CD4-positive, alpha-beta memory T cell (primary cell): ENCODE measurements at regions not wholly inside any gene's neighbourhood (a gene's known extent, or its start where the extent isn't known, plus 50 kb on each side); places are given as distances from the start of the nearest gene placed in this dataset.

ENCODE experiments used
- CTCF ChIA-PET: fragments of 350-600 bp; sonication (Branson Sonifier 250); formaldehyde crosslinking; loops from one replicate; lab custom pipeline; 2021; ENCODE audit warnings: inconsistent platforms; ENCODE audit not compliant: partially characterized antibody; lab: Charles Lee
- POLR2A ChIA-PET: fragments of 350-600 bp; sonication (Branson Sonifier 250); formaldehyde crosslinking; loops from one replicate; lab custom pipeline; 2021; ENCODE audit not compliant: partially characterized antibody; lab: Charles Lee
- DNase-seq, 5 donors: peaks; one replicate each; pipeline versions ENCODE4 v3.0.0 to v3.0.0-alpha.2; 2020 to 2022; ENCODE audit warnings: mixed read lengths in 1 of 5
- H3K27ac ChIP-seq: one replicate; pipeline ENCODE4 v1.7.0; 2013; ENCODE audit warnings: low read depth, low read length
- H3K27me3 ChIP-seq: 2 replicates; pipeline ENCODE4 v1.7.0; 2013; ENCODE audit warnings: mild to moderate bottlenecking, low read length, moderate library complexity; ENCODE audit not compliant: insufficient read depth
- H3K36me3 ChIP-seq: 2 replicates; pipeline ENCODE4 v1.7.0; 2013; ENCODE audit warnings: mild to moderate bottlenecking, low read length, moderate library complexity; ENCODE audit not compliant: insufficient read depth
- H3K4me1 ChIP-seq: 2 replicates; pipeline ENCODE4 v1.7.0; 2013; ENCODE audit warnings: mild to moderate bottlenecking, low read length, moderate library complexity; ENCODE audit not compliant: insufficient read depth
- H3K4me3 ChIP-seq, 2 donors: one replicate each; pipeline ENCODE4 v1.7.0; 2013; ENCODE audit warnings: low read length in 2 of 2, mild to moderate bottlenecking in 1 of 2
- H3K9me3 ChIP-seq, 2 donors: one replicate each; pipeline ENCODE4 v1.7.0; 2013; ENCODE audit warnings: low read length in 2 of 2, control low read depth in 1 of 2; ENCODE audit not compliant: control insufficient read depth in 1 of 2
- H3K27ac Mint-ChIP-seq, 7 donors: one replicate each; pipeline ENCODE4 v1.8.0; 2020 to 2021; ENCODE audit warnings: mixed read lengths in 7 of 7, mild to moderate bottlenecking in 6 of 7, inconsistent platforms in 3 of 7, moderate library complexity in 3 of 7
- H3K27me3 Mint-ChIP-seq, 2 donors: one replicate each; pipeline ENCODE4 v1.8.0; 2020 to 2021; ENCODE audit warnings: mixed read lengths in 2 of 2
- H3K36me3 Mint-ChIP-seq, 2 donors: one replicate each; pipeline ENCODE4 v1.8.0; 2020 to 2021; ENCODE audit warnings: mixed read lengths in 2 of 2, inconsistent platforms in 1 of 2, mild to moderate bottlenecking in 1 of 2
- H3K4me1 Mint-ChIP-seq, 4 donors: one replicate each; pipeline ENCODE4 v1.8.0; 2020 to 2021; ENCODE audit warnings: mixed read lengths in 4 of 4, mild to moderate bottlenecking in 1 of 4
- H3K4me3 Mint-ChIP-seq, 8 donors: one replicate each; pipeline ENCODE4 v1.8.0; 2020 to 2021; ENCODE audit warnings: mixed read lengths in 8 of 8, mild to moderate bottlenecking in 7 of 8, moderate library complexity in 6 of 8, inconsistent platforms in 3 of 8
- H3K9me3 Mint-ChIP-seq, 8 donors: one replicate each; pipeline ENCODE4 v1.8.0; 2020 to 2021; ENCODE audit warnings: mixed read lengths in 8 of 8, mild to moderate bottlenecking in 5 of 8, inconsistent platforms in 3 of 8, moderate library complexity in 1 of 8
- intact Hi-C: fragments of 100-400 bp; cut with micrococcal nuclease; formaldehyde crosslinking; loops from one replicate; pipeline ENCODE4 v1.15.1; 2023

DNA sequence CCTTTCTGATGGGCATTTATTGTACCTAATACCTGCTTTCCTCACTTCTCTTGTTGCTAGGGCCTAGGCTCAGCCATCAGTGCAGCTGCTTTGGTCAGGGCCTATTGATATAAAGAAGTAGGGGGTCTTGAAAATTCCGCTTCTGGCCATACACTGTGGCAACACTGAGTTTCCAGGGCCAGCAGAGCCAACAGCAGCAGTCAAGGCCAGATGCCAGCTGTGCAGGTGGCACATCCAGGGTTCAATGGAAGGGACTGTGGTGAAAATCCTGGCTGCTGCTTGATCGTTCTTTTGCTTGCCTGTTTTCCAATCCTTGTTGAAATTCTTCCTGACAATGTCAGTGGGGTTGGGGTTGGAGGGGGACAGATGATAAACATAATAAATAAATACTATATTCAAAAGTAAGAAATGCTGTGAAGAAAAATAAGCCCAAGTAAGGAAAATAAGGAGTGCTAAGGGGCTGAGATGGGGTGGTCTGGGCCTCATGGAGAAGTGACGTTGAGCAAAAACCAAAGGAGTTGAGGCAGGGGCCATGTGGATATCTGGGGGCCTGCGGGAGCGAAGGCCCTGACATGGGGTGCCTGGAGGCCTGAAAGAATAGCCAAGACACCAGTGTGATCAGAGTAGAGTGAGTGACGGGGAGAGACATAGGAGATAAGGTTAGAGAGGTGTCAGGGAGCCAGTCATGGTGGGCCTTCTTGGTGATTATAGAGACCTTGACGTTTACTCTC is 91.0 kb upstream of the ALDH1B1 start:
- no peak overlapping the region for H3K4me3 ChIP-seq
- Mint-ChIP-seq H3K4me3 (no peak overlapping the region), H3K9me3 (peaks cover 0 to 2% (median 0%) of the 10 kb centered on the region in 8 donors), H3K27me3 (peaks cover 3 to 7% of the 10 kb centered on the region in 2 donors), H3K36me3 (no peaks in the 10 kb centered on the region), H3K4me1 (no peaks in the 10 kb centered on the region), H3K27ac (no peak overlapping the region)
- H3K9me3 ChIP-seq: no peaks in the 10 kb centered on the region
- no peaks in the 10 kb centered on the region for H3K27me3 ChIP-seq
- H3K4me1 ChIP-seq: no peaks in the 10 kb centered on the region
- POLR2A ChIA-PET: no interaction called here
- DNase-seq: no peak
- intact Hi-C loops: no loop called here
- H3K27ac ChIP-seq: no peak overlapping the region
- CTCF ChIA-PET: no interaction called here
- no peaks in the 10 kb centered on the region for H3K36me3 ChIP-seq

DNA sequence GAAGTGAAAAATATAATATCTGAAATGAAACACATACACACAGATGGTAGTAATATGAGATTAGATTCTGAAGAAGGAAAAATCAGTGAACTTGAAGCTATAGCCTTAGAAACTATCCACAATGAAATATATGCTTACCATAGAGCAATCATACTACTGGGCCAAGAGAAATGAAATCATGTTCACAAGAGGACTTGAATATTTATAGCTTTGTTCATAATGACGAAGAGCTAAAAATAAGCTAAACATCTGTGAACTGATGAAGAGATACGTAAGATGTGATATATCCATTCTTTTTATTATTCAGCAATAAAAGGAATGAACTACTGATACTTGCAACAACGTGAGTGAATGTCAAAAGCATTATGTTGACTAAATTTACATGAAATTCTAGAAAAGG is 92.6 kb upstream of the ALDH1B1 start:
- DNase-seq: no peak
- CTCF ChIA-PET: no interaction called here
- Histone ChIP-seq H3K36me3 (no peaks in the 10 kb centered on the region), H3K4me1 (no peaks in the 10 kb centered on the region), H3K27me3 (no peaks in the 10 kb centered on the region), H3K4me3 (no peak overlapping the region), H3K27ac (no peak overlapping the region), H3K9me3 (no peaks in the 10 kb centered on the region)
- H3K9me3 Mint-ChIP-seq: no peaks in the 10 kb centered on the region
- H3K27me3 Mint-ChIP-seq: peaks cover 3 to 6% of the 10 kb centered on the region in 2 donors
- no peak overlapping the region for H3K4me3 Mint-ChIP-seq
- intact Hi-C loops: no loop called here
- no peak overlapping the region for H3K27ac Mint-ChIP-seq
- H3K36me3 Mint-ChIP-seq: no peaks in the 10 kb centered on the region
- POLR2A ChIA-PET: no interaction called here
- no peaks in the 10 kb centered on the region for H3K4me1 Mint-ChIP-seq

DNA sequence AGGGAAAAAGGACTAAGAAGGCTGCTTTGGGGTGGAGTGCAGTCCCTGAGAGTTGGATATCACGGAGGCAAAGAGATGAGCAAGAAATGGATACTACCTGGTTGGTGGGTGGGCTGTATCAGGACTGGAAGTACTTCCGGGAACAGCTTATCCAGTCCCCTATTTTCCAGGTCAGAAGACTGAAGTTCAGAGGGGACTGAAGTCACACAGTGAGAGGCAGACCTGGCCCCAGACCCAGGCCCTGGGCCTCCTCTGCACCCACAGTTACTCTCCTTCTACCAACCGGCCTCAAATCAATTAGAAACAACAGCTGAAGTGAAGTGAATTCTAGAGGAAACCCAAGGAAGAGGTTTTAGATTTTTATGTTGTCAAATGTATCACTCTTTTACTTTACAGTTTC is 93.6 kb upstream of the ALDH1B1 start:
- CTCF ChIA-PET: no interaction called here
- POLR2A ChIA-PET: no interaction called here
- peaks cover 0 to 5% of the 10 kb centered on the region in 2 donors for H3K27me3 Mint-ChIP-seq

DNA sequence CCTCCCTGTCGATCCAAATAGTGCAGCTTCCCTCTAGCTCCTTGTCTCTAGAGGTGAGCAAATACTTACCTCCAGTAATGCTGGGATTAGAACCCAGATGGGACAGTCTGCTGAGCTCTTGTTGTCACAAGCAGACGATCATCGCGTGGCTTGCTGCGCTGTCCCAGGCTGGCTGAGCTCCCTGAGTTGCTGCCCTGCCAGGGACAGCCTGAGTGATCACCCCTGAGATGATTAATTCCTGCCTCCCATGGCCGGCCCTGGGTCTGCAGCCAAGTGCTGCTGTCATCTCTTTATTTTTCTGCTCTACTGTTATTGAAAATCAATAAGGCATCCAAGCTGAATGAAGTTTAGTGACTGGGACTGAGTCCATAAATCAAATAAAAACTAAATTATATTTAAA is 94.0 kb upstream of the ALDH1B1 start:
- intact Hi-C loops: no loop called here
- Histone ChIP-seq H3K9me3 (no peaks in the 10 kb centered on the region), H3K27me3 (no peaks in the 10 kb centered on the region), H3K4me1 (no peaks in the 10 kb centered on the region), H3K27ac (no peak overlapping the region), H3K36me3 (no peaks in the 10 kb centered on the region), H3K4me3 (no peak overlapping the region)
- Mint-ChIP-seq H3K4me1 (no peaks in the 10 kb centered on the region), H3K27ac (no peak overlapping the region), H3K9me3 (no peaks in the 10 kb centered on the region), H3K4me3 (no peak overlapping the region), H3K36me3 (no peaks in the 10 kb centered on the region), H3K27me3 (peaks cover 0 to 5% of the 10 kb centered on the region in 2 donors)
- CTCF ChIA-PET: no interaction called here
- no peak for DNase-seq
- POLR2A ChIA-PET: no interaction called here

More for the DNA sequence above, 93.6 kb upstream of the ALDH1B1 start:
- Mint-ChIP-seq H3K27ac (no peak overlapping the region), H3K4me3 (no peak overlapping the region), H3K4me1 (no peaks in the 10 kb centered on the region), H3K36me3 (no peaks in the 10 kb centered on the region), H3K9me3 (no peaks in the 10 kb centered on the region)
- Histone ChIP-seq H3K4me1 (no peaks in the 10 kb centered on the region), H3K27me3 (no peaks in the 10 kb centered on the region), H3K27ac (no peak overlapping the region), H3K9me3 (no peaks in the 10 kb centered on the region), H3K4me3 (no peak overlapping the region), H3K36me3 (no peaks in the 10 kb centered on the region)
- intact Hi-C loops: no loop called here
- no peak for DNase-seq

DNA sequence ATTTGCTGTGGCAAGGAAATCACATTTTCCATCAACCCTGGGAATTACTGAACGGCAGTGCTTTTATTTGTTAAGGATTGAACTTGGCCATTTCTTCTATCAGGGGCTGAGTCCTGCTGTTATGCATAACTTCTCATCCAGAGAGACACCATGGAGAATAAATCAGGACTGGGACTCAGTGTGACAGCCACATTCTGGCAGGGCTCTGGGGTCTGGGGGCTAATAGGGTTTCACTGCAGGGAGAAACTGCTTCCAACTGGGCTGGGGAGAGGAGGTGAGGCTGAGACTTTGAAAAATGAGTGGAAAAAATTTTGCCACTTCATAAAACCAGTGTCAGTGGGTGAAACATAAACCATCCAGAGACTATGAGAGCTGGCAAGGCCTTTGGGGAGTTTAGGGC is 95.7 kb upstream of the ALDH1B1 start:
- intact Hi-C loops: no loop called here
- Mint-ChIP-seq H3K4me1 (no peaks in the 10 kb centered on the region), H3K36me3 (no peaks in the 10 kb centered on the region), H3K9me3 (no peaks in the 10 kb centered on the region), H3K27me3 (peaks cover 2 to 3% of the 10 kb centered on the region in 2 donors), H3K27ac (no peak overlapping the region), H3K4me3 (no peak overlapping the region)
- ChIA-PET CTCF (no interaction called here), POLR2A (no interaction called here)
- Histone ChIP-seq H3K4me1 (no peaks in the 10 kb centered on the region), H3K9me3 (no peaks in the 10 kb centered on the region), H3K4me3 (no peak overlapping the region), H3K27ac (no peak overlapping the region), H3K36me3 (no peaks in the 10 kb centered on the region), H3K27me3 (no peaks in the 10 kb centered on the region)
- DNase-seq: no peak

DNA sequence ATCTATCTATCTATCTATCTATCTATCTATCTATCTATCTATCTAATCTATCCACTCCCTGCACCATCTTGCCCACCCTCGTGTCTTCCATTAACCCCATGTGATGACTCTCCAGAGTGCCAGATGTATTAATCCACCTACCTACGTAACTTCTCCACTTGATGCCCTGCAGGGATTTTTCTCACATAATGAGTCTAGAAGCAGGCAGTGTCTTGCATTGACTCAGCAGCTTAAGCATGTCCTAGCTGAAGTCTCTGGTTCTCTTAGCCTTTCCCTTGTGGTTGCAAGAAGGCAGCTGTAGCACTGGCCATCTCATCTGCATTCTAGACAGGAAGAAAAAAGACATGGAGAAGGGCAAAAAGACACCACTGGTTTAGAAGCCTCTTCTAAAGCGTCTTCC is 96.7 kb upstream of the ALDH1B1 start:
- intact Hi-C loops: no loop called here
- Mint-ChIP-seq H3K9me3 (no peaks in the 10 kb centered on the region), H3K4me1 (no peaks in the 10 kb centered on the region)

DNA sequence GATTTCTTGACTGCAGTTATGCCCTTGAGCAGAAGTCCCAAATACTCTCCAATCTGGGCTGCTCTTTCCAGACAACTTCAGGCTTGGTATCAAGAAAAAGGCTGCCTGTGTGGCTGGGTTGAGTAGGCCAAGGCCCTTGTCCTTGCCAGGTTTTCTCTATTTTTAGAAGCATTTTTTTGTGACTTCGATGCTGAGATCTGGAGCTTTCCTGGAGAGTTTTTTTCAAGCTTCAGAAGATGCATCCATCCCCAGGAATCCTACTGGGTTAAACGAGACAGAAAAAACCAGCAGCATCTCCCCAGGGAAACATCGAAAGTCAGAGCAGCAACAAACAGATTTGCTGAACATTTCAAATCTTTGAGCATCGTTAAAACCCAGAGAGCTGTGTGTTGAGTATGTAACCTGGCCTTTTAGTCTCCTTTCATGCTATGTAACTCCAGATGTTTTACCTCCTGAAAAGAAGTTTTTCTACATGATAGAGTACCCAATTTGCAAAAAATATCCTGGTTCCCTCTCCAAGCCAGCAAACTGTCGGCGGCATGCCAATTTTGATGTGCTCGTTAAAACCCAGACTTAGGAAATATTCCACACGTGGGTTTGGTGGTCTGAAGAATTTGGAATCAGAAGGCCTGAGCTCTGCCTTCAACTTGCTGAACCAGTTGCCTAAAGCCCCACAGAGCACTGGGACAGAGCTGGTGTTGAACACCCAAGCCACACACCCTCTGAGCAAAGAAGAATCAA is 98.1 kb upstream of the ALDH1B1 start:
- CTCF ChIA-PET: no interaction called here
- peaks cover 2 to 10% of the 10 kb centered on the region in 2 donors for H3K27me3 Mint-ChIP-seq

More for the DNA sequence above, 96.7 kb upstream of the ALDH1B1 start:
- Histone ChIP-seq H3K36me3 (no peaks in the 10 kb centered on the region), H3K4me1 (no peaks in the 10 kb centered on the region), H3K4me3 (no peak overlapping the region), H3K27me3 (no peaks in the 10 kb centered on the region), H3K9me3 (no peaks in the 10 kb centered on the region), H3K27ac (no peak overlapping the region)
- POLR2A ChIA-PET: no interaction called here
- peaks cover 2 to 7% of the 10 kb centered on the region in 2 donors for H3K27me3 Mint-ChIP-seq
- no peaks in the 10 kb centered on the region for H3K36me3 Mint-ChIP-seq
- H3K4me3 Mint-ChIP-seq: no peak overlapping the region
- DNase-seq: no peak
- CTCF ChIA-PET: no interaction called here
- H3K27ac Mint-ChIP-seq: no peak overlapping the region

More for the DNA sequence above, 98.1 kb upstream of the ALDH1B1 start:
- H3K9me3 ChIP-seq: no peaks in the 10 kb centered on the region
- intact Hi-C loops: no loop called here
- POLR2A ChIA-PET: no interaction called here
- no peak for DNase-seq
- H3K4me1 Mint-ChIP-seq: no peaks in the 10 kb centered on the region
- no peaks in the 10 kb centered on the region for H3K9me3 Mint-ChIP-seq
- no peak overlapping the region for H3K4me3 Mint-ChIP-seq
- H3K4me3 ChIP-seq: no peak overlapping the region
- H3K27me3 ChIP-seq: no peaks in the 10 kb centered on the region
- no peaks in the 10 kb centered on the region for H3K36me3 Mint-ChIP-seq
- H3K4me1 ChIP-seq: no peaks in the 10 kb centered on the region
- H3K36me3 ChIP-seq: no peaks in the 10 kb centered on the region
- no peak overlapping the region for H3K27ac Mint-ChIP-seq
- no peak overlapping the region for H3K27ac ChIP-seq
